SK-N-MC (cell line): ENCODE measurements at regions not wholly inside any gene's neighbourhood (a gene's known extent, or its start where the extent isn't known, plus 50 kb on each side); places are given as distances from the start of the nearest gene placed in this dataset.

Experiments used
- EZH2 ChIP-seq: fragments of 200-600 bp; sonication (generic); IDR thresholded peaks from one replicate; pipeline ENCODE4 v1.6.1; 2017; ENCODE audit warnings: antibody characterized with exemption
- FOXP2 ChIP-seq: optimal IDR thresholded peaks from 2 replicates; pipeline ENCODE3; 2011; ENCODE audit warnings: mild to moderate bottlenecking, moderate library complexity; ENCODE audit not compliant: insufficient read depth; ENCODE audit errors: extremely low read length, control extremely low read depth
- POLR2AphosphoS5 ChIP-seq: IDR thresholded peaks from 2 replicates; pipeline ENCODE4 v1.6.1; 2012; ENCODE audit warnings: mild to moderate bottlenecking, low read depth, low read length, borderline replicate concordance

- TF ChIP-seq EZH2 (no peak), POLR2AphosphoS5 (no peak), FOXP2 (no peak)
Observed at GRCh38 chr21:28396421-28396820, 596.3 kb downstream of the LTN1 start.
